Stimulated activated CD4-positive, alpha-beta T cell treated with anti-CD3 and anti-CD28 coated beads, Interleukin-4, amount 100 ng/mL, for 4 hours (primary cell): ENCODE measurements at regions not wholly inside any gene's neighbourhood (a gene's known extent, or its start where the extent isn't known, plus 50 kb on each side); places are given as distances from the start of the nearest gene placed in this dataset.
"Not testable (repeated sequence)": the region's sequence is repeated elsewhere in the genome, so short reads cannot be mapped to it uniquely, and the experiment has no call there.

Experiments used
- DNase-seq, 2 experiments: peaks; one replicate each; pipeline ENCODE4 v3.0.0-alpha.2; 2020

DNA sequence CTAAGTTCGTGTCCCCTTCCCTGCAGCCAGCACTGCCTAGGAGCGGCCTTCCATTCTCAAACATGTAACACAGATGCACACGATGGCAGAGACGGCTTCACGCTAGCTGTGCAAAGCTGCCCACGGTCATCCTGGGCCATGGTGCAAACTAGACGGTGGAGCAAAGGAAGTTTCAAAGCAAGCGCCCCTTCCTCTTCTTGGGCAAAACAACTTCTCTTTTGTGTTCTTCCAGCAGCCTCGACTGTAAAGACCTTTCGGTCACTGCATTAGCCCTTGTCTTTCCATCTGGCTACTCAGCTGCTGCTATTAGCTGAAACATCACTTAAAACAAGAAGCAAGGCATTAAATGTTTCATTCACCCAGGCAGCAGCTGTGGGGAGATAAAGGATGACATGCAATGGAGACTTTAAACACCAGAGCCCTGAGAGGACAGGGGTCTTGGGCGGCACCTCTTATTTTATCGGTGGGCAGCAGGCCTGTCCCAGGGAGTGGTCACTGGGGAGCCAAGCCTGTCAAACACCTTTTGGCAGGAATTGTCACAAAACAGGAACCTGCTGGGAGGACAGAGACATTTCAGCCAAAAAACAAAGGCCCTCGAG lies 214.8 kb downstream of the KLF6 start:
- no peak for DNase-seq

DNA sequence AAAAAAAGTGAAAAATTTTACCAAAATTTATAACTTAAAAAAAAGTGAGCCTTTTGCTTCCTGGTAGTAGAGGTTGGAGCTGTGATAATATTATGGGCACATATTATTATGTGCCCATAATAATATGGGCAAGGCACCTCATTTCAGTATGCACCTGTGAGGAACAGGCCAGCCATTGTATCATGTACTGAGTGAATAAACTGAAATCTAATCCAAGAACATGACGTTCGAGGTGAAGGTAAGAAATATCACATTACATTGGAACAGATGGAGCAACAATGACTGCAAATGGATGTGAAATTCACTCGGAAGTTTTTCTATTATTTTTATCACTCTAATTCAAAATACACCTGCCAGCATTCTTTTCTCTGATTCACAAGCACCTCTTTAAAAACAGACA lies 216.0 kb downstream of the KLF6 start:
- no peak for DNase-seq

DNA sequence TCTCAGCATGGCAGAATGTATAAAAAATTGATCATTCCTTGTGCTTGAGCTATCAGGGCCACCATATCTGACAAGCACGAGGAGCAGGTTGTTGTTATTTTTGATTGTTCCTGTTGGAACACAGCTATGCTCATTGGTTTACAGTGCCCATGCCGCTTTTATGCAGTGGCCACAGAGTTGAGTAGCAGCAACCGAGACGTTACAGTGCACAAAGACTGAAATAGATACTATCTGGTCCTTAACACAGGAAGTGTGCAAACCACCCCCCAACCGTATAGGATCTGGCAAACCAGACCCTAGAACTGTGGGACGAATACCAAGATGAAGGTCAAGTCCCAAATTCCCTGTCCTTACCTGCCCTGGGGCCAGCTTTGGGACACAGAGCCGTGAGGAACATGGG lies 216.6 kb downstream of the KLF6 start:
- no peak for DNase-seq

DNA sequence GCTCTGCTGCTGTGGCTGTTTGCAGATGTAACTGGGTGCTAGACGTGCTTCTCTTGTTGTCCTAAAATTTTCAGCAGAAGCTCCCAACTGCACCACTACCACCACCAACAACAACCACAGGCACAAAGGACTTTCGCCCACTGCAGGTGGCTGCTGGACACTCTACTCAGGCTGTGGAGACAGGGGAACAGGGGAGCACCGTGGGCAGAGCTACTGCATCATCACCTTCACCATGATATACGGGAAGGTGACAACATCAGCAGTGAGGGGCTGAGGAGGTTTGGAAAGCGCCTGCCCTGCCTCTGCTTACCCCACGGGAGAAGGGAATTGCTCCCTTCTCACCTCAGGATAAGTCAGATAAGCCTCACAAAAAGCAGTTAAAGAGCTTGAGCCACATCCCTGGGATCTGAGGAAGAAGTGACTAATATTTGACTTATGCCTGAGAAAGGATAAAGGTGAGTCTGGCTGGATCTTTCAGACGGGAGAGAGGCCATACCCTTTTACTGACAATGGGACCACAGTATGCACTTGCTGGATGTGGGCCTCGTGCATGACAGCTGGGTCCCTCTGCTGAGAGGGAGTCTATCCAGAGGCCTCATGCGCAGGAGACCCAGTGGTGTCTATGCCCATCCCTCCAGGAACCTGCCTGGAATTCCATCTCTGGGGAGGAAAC lies 217.6 kb downstream of the KLF6 start:
- DNase-seq = no peak

DNA sequence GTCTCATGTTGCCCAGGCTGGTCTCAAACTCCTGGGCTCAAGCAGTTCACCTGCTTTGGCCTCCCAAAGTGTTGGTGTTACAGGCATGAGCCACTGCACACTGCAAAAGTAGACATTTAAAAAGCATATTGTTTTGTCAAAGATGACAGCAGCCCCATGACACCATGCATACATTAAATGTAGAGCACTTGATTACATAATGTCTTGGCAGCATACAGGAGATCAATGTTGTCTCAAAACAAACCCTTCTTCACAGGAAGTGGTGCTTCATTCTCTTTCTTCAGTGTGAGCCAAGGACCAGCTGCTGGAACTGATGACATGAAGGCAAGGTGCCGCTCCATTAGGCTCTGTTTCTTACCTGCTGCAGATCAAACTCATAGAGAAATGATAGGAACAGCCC lies 218.4 kb downstream of the KLF6 start:
- no peak for DNase-seq

DNA sequence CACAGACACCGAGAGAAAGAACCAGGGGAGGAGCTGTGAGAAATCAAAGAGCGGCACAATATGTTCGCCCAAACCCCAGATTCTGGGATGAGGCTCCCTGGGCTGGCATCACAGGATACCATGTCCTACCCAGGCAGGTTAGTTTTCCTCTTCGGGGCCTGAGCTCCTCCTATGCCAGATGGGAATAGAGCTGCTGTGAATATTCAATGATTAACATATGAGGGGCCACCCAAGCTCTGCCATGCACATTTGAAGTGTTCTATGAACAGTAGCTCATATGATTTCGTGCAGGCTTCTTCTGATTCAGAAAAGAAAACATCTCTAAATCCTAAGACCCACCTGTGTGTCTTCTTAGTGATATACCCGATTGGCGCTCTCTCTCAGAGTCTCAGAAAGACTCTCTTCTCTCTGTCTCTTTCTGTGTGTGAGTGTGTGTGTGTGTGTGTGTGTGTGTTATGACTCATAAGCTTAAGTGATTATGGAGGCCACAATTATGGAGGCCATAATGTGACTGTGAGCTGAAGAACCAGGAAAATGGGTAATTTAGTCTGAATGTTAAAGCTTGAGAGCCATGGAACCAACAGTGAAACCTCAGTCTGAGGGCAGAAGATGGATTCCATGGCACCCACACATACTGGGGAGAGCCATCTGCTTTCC lies 220.5 kb downstream of the KLF6 start:
- no peak for DNase-seq

DNA sequence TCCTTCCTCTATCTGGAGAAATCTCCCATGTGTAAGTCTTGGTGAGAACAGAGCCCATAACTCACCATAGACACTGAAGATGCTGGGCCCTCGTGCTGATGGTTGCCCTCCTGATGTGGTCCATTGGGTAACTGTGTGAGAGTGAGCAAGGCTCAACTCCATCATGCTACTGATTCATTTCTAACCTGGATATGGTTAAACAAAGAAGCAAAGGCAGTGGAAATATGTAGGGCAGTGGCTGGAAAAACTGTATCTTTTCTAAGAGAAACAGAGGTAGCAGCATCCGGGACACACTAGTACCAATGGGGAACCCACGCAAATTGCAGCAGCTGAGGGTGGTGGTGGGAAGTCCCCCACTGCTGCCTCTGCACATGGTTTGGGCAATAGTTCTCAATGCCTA lies 221.7 kb downstream of the KLF6 start:
- DNase-seq = peak; percentile 21 to 59

DNA sequence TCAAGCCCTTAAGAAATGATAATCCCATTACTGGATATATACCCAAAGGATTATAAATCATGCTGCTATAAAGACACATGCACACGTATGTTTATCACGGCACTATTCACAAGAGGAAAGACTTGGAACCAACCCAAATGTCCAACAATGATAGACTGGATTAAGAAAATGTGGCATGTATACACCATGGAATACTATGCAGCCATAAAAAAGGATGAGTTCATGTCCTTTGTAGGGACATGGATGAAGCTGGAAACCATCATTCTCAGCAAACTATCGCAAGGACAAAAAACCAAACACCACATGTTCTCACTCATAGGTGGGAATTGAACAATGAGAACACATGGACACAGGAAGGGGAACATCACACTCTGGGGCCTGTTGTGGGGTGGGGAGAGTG lies 224.4 kb downstream of the KLF6 start:
- DNase-seq = not testable (repeated sequence)

DNA sequence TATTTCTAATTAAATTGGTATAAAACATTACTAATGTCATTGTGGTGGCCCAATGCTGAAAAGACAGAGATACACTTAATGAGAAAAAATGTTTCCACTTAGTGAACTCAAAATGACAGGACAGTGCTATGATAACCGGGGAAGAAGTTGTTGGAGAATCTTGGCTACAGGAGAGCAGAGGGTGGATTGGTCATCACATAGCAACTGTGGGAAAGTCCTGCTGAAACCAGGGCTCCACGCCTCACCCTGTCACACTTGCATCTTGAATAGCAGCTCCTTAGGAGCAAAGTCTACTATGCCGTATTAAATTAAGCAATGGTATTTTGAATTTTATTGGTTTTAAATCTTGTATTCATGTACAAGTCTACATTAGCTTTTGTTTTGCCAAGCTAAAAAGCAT lies 225.5 kb downstream of the KLF6 start:
- no peak for DNase-seq

DNA sequence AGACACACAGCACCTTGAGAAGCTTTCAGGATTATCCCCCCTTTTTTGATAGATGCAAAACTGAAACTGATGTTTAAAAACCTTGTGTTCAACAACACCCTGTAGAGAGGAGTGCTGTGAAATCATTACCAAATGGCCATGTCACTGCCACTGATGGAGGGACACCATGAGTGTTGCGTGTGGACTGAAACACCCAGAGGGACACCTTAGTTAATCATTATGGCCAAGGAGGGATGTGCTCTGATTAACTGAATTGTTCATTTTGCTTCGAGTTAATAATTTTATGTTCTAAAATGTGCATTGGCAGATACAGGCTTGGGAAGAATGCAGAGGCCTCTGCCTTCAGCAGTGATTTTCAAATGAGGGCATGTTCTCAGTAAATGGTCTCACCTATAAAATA lies 226.0 kb downstream of the KLF6 start:
- DNase-seq = no peak

DNA sequence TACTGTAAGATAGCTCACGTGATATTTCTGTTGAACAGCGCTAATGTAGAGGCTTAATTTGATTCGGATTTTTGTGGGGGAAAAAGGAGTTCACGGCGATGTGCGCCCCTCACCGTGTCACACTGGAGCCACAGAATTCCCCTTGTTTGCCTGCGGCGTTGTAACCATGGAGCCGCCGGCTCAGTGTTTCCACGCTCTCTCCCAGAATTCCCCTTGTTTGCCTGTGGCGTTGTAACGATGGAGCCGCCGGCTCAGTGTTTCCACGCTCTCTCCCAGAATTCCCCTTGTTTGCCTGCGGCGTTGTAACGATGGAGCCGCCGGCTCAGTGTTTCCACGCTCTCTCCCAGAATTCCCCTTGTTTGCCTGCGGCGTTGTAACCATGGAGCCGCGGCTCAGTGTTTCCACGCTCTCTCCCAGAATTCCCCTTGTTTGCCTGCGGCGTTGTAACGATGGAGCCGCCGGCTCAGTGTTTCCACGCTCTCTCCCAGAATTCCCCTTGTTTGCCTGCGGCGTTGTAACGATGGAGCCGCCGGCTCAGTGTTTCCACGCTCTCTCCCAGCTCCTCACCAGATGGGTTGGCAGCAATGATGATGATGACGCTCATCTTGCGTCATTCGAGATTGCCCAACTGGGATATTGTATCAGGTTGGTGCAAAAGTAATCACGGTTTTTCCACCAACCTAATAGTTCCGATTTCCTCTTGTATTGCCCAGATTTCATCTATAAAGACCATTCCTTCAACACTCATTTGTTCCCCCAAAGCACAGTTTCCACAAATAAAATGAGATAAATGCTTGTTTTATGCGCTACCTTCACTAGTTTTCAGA lies 228.6 kb downstream of the KLF6 start:
- not testable (repeated sequence) for DNase-seq

DNA sequence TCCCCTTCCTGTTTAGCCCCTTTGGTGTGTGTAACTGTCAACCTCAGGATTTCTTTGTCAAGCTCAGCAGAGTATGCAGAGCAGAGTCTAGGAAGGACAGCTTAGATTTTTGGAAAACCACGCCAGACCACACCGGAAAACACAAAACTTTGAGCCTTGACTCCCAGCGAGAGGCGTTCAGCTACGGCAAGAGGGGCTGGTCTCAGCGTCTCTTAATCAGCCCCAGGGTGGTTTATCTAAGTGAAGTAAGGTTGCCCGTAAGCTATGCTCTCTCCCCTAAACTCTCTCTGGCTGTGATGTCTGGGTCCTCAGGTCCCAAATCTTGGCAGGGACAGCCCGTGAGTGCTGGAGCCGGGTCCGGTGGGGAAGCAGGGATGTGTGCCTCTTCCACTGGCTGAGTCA lies 230.9 kb downstream of the KLF6 start:
- no peak for DNase-seq

DNA sequence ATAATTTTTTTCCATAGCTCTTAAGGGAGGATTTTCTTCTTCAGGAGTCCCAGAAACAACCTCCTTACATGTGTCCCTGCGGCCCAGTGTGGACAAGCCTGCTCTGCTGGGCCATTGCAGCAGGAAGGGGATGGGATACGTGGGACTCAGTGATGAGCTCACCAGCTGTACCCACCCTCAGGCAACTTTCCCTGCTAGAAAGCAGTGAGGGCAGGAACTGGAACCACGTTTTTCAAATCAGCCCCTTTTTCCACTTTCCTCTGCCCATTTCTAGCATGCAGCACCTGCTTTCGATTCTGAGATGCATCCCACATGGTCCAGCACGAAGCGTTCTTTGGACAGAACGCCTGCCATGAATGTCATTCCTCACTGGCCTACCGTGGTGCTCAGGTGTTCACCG lies 232.7 kb downstream of the KLF6 start:
- DNase-seq = no peak

DNA sequence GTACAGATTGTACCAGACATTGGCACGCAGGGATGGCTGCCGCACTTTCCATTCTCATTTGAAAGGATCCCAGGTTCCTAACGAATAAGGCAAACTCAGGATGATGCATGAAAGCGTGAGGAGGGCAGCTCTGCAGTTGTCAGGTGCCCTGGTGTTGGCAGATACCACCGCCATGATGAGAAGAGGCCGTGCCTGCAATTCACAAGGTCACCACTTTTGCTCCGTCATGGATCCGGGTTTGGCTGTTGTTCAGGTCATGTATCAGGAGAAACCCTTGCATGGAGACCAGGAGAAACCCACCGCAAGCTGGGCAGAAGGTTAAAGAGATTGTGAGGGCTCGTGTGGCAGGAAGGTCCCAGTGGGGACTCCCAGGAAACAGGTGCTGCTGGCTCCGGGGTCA lies 233.2 kb downstream of the KLF6 start:
- DNase-seq = no peak

DNA sequence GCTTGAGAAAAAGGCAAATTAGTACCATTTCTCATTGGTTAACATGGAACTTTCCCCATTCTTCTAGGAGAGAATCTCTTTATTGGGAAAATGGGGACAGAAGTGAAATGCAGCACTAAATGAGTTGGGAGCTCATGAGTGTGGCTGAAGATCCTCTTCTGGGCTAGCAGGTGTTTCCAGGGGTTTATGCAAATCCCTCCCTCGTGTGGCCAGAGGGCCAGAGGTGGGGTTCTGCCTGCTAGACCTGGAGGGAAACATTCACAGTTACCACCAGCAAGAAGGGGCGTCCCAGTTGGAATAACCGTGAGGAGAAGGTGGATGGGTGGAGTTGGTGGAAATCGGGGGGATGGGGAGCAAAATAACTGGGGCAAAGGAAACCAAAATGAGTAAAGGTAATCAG lies 235.9 kb downstream of the KLF6 start:
- DNase-seq = no peak

DNA sequence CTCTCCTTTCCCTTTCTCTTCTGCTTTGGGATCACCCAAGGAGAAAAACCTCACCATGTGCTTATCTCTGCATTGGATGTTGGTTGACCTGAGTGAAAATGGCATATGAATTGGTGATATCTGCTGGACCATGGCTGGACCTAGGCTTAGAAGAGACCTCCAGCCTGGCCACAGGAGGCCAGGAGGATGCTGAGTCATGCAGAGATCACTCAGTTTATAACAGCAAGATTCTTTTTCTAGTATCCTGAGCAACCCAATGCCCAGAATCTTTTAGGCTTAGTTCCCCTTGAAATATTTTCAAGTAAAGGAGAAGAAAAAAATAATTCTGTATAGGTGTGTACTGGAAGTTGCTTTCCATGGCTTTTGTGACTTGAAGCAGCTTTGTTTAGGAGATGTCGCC lies 236.3 kb downstream of the KLF6 start:
- DNase-seq = no peak

DNA sequence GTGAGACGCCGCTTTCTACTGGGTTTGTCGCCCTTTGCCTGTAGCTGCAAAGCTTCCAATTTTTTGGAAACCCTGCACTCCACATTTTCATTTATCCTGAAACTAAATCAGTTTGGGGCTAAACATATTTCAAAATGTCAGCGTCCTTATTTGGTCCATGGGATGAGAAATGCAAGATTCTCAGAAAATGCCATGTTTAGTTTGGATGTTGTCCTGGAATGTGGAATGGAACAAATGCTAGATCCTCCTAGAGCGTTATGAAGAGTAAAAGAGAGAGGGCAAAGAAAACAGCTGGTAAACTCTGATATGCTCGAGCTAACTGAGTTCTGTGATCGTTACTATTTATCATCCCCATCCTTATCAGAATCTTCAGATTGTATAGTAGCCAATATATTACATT lies 236.9 kb downstream of the KLF6 start:
- no peak for DNase-seq

DNA sequence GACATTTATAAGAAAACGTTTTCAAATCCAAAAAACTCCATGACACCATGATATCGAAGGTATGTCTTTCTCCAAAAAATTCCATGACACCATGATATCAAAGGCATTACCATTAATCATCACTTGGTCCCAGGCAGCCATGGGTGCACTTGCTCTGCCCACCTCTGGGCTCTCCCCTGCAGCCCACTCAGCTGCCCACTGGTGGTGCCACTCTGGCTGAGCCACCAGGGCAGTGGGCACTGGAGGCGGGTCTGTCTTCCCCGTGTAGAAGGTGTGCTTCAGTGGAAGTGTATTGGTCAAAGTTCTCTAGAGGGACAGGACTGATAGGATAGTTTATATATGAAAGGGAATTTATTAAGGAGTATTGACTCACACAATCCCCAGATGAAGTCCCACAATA lies 240.4 kb downstream of the KLF6 start:
- DNase-seq = no peak

DNA sequence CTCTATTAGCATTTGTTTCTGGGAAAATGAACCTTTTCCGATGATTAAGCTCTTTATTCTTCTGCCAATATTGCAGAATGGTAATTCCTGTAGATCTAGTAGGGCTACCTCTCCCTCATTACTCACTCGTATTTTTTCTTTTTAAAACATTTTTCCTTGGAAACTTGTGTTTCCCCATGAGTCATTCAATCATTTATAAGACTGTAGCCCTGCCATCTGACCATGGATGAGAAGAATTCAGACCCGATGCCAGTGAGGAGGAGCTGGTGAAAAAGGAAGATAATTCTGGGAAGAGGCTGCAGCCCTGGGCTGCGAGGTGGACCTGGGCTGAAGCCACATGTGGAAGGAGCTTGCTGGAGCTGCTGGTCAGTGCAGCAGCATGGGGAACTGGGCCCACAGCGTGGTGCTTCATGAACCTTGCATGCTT lies 242.8 kb downstream of the KLF6 start:
- DNase-seq = no peak

DNA sequence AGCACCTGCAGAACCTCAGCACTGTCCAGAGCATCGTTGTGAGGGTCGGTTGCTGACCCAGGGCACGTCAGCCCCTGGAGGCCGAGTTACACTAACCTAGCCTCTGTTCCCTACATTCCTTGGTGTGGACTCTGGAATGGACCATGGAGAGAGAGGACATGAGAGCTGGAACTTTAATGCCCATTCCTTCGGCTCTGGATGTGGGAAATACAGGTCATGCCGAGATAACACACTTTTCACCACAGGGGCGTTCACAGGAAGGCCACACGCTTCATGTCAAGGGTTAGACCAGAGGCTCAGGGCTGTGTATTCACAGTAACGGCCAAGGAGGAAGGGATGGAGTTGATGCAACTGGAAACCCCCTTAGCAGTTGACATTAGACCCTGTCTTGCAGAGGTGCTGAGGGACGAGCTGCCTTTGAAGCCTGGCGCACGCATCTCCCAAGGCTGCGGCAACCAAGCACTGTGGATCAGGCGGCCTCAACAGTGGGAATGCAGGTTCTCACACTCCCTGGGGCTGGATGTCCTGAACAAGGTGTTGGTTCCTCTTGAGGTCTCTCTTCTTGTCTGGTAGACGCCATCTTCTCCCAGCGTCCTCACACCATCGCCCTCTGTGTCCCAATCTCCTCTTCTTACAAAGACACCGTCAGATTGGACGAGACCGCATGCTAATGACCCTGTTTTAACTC lies 245.2 kb downstream of the KLF6 start:
- no peak for DNase-seq

DNA sequence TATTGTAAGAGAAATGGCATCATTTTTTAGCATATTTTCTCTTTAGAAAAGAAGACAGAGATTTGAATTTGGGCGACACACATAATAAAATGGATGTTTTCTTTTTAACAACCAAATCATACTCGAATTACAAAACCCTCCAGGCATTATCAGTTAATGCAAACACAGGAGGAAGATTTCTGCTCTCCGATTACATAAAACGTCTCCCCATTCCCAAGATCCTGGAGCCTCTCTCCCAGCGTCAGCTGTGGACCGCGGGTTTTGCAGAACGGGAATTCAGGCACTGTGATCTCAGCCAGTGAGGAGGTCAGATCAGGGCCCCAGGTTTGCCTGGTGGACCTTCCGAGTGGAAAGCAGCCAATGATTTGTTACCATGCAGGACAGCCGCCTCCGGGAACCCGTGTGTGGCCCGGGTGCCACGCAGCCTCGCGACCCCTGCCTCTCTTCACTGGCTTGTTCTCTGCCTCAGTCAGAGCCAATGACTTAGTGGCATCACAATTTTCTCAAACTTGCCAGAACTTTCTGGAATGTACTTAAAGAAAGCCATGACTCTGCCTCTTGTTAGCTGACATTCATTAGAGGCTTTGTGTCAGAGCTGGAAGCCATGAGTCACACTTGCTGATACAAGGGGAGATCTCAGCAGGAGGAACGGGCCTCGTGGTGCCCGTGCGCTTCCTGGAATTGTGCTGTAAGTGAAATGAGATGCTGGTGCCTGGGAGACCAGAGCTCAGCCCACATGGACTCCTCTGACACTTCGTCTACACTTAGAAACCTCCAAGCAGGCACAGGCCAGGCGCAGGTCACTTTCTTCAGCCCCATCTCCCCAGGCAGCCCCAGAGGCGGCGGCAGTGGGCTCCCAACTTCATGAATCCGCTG lies 246.1 kb downstream of the KLF6 start:
- DNase-seq = peak in 1 of 2 experiments; percentile 48

DNA sequence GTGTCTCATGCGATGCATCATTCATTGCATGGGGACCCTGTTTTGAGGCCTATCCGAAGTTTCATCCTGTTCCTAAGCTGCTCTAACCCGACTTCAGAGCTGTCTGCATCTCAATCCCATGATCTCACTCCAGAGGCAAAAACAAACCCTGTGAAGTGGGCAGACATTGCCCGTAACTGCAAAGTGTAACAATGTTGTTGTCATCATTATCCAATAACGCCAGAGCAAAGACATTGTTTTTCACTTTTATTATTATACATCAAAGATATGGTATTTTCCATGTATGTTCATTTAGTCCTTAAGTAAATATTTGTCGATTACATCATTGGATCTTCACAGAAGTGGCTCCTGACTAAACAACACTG lies 246.7 kb downstream of the KLF6 start:
- DNase-seq = no peak
